ENCODE measurements at regions not wholly inside any gene's neighbourhood (a gene's known extent, or its start where the extent isn't known, plus 50 kb on each side); places are given as distances from the start of the nearest gene placed in this dataset.
"Not testable (repeated sequence)": the region's sequence is repeated elsewhere in the genome, so short reads cannot be mapped to it uniquely, and the experiment has no call there.

DNA sequence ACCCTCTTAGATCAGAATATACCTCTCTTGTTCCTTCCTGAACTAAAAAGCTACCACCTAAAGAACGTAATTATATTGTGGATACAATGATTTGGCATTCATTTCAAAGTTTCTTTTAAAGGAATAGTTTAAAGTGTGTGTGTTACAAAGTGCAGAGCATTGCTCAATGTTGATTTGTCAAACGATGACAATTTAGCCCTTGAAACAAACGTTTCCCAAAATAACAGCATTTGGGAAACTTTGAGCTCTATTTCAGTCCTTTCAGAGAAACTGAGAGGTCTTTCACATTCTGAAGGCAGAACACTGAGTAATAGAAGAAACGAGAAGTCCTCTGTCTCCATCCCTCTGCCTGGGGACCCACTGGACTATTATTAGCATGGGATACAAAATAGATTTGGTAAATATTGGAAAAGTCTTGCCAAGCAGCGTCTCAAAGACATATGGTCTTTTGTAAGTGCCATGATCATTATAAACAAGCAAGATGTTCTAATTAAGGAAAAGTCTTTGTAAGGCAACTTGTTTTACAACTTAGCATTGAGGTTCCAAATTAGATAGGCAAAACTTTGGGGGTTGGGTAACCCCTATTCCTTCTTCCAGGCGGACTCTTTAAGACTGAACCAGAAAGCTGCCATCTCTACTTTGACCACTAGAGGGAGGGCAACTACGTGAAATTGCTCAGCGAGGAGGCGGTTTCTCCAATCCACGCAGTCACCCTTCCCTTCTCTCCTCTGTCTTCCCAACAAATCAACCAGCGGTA is 208.8 kb downstream of the RNF144B start:
- peak; percentile 75 for DNase-seq

DNA sequence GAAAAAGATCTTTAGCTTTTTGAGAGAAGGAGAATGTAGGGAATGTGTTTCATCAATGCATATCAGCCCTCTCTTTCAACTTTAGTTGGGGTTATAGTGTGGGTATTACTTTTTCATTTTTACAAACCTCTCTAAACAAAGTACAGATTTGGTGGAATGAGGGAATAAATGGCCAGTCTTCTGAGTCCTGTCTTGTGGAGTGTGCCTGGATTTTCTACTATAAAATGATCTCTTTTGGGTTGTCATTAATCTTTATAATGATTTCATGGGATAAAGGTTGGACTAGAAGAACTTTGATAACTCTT is 209.3 kb downstream of the RNF144B start:
- DNase-seq = no peak

- DNase-seq = no peak
These were observed 211.6 kb downstream of the RNF144B start for GRCh38 chr6:18598551-18599264.

GRCh38 chr6:18600255-18600654 is 213.1 kb downstream of the RNF144B start:
- DNase-seq = no peak

DNA sequence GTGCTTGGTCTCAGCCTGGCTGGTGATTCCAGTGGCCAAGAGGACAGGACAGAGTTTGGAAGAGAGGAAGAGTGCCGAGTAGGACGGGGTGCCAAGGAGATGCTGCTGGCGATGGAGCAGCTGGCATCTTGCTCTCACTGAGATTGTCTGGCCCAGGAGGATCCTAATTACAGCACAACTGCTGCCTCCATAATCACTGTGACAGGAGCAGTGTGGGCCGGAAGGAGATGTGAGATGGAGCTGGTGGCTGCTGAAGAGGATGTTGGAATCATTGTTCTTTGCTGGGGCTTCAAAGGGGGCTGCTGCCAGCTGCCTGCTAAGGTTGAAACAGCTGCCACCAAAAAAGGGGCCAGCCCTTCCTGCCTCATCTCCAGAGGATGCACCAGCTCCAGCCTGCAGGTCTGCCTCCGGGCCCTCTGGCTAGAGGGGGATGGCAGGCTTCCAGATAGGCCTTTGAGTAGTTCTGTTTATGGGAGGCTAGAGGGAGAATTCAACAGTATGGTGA is 214.4 kb downstream of the RNF144B start:
- peak; percentile 81 for DNase-seq

DNA sequence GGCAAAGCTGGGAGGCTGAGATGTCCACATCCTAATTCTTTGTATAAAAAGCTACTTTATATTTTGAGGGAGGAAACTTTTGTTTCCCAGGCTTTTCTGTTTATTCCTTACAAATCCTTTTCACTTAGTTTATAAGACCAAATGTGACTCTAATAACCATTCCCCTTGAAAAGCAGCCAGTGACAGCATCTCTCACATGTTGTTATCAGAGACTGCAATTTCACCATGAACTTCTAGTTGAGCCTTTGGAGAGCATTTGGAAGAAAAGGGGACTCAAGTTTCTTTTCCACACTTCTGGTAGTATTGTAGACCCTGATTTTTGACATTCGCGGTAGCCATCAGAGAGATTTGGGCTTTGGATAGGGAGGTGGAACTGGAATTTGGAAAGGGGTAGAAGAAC is 215.8 kb downstream of the RNF144B start:
- DNase-seq = no peak

- no peak for DNase-seq
These were observed 216.2 kb downstream of the RNF144B start for GRCh38 chr6:18603361-18603760.

GRCh38 chr6:18605841-18606240 is 218.7 kb downstream of the RNF144B start:
- no peak for DNase-seq

DNA sequence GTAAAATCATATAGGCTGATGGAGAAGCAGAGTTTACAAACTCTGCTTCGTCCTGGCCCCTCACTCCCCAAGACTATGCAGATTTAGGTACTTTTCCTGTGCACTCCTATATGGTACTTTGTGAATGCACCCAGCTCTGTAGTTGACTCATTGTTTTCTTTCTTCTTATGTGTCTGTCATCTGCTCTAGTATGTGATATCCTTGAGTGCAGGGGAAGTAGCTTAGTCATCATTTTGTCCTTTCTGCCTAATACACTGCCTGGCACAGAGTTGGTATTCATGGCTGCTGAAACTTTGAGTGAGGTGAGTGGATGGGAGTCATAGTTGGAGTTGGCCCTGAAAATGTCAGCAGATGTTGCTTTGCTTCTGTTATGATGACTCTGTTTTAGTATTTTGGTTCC is 222.6 kb downstream of the RNF144B start:
- no peak for DNase-seq

GRCh38 chr6:18613319-18613925 is 226.3 kb downstream of the RNF144B start:
- DNase-seq = no peak

GRCh38 chr6:18629571-18629970 is 242.4 kb downstream of the RNF144B start:
- no peak for DNase-seq

- no peak for DNase-seq
These were observed 245.7 kb downstream of the RNF144B start for GRCh38 chr6:18632670-18633410.

DNA sequence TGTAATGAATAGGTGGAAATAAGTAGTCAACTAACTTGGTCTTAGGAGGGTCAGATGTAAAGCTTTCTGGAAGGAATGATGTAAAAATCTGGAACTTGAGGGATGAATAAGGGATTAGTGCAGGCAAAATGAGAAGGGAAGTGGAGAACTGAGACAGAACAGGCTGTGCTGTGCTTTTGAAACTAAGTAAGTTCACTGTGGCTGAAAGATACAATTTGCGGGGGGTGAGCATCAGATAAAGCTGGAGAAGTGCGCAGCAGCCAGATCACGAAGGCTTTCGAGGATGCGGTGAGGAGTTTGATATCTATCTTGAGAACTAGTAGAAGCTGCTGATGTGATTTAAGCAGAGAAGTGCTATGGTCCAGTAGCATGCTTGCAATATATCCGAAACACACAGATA is 247.8 kb downstream of the RNF144B start:
- DNase-seq = no peak

DNA sequence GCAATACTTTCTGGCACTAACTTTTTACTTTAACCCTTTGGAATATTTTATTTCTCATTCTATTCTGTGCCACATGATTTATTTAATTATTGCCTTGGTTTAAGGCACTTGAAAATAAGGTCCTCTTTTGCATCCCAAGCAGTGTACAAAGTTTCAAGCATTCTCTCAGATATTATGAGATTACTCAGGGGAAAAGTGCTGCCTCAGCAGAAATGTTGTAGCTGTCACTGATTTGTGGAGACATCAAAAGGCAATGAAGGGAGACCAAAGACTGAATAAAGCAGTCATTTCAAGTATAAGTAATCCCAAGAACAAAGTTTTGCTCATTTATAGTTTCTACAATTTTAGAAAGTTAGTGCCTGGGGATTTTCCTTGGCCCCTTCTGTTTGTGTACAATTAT is 253.0 kb downstream of the RNF144B start:
- no peak for DNase-seq

DNA sequence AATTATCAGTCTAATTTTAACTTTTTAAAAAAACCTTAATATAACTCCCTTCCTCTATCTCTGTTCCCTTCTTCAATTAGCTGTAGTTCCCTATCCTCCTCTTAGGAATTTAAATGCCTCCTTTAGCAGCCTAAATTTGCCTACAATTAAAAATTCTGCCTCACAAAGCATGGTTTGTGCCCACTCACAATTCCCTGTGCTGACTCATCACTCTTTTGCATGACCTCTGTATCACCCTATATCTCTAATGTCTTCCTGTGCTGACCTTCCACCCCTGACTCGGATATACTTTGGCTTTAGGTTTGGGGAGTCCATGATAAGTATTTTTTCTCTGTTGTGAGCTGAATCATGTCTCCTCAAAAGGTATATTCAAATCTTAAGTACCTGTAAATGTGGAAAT is 253.6 kb downstream of the RNF144B start:
- DNase-seq = no peak

DNA sequence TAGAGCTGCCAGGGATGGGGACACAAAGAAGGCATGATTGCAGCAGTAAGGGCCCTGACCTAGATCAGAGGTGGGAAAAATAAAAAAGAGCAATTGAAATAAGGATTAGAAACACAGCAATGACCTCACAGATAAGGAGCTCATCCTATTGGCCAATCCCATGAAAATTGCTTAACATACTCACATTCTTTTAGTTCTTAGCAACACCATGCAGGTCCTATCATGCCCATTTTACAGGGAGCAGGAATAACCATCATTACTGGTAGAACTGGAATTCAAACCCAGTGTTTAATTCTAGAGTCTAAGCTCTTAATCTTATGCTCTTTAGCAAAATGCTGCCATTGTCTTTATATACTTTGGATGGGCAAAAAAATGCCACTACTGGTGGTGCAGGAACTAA is 267.7 kb downstream of the RNF144B start:
- DNase-seq = no peak

DNA sequence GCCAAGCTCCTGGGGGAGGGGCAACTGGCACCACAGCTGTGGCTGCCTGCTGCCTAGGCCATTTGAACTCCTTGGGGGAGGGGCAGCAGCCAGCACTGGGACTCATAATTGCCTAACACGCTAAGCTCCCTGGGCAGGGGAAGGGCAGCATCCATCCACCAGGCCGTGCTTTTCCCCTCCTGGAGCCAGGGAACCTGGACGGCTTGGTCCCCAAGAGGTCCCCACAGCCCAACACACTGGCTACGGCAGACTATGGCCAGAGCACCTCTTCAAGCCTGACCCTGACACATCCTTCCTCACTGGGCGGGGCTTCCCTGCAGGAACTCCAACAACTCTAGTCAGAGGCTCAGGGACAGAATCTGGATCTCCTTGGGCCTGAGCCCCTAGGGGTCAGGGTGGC is 269.4 kb downstream of the RNF144B start:
- no peak for DNase-seq

GRCh38 chr6:18659994-18660393 is 272.8 kb downstream of the RNF144B start:
- not testable (repeated sequence) for DNase-seq

DNA sequence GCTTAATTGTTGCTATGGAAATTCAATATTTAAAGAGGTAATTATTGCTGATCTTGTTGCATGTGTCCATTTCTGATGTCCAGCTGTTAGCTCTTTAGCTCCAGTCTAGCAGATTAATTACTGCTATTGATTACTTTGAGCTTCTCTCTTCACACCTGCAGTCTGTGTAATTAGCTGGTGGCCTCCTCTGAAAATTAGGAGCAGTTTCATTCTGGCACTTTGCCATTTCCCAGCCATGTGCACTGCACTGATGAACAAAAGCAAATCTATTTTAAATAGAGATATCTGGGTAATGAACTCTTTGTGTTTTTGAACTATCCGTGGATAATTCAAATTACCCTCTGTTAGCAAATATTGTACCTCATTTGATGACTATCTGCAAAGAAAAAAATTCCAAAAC is 275.9 kb downstream of the RNF144B start:
- peak; percentile 29 for DNase-seq

- DNase-seq = no peak
These were observed 277.3 kb downstream of the RNF144B start for GRCh38 chr6:18664401-18664800.

DNA sequence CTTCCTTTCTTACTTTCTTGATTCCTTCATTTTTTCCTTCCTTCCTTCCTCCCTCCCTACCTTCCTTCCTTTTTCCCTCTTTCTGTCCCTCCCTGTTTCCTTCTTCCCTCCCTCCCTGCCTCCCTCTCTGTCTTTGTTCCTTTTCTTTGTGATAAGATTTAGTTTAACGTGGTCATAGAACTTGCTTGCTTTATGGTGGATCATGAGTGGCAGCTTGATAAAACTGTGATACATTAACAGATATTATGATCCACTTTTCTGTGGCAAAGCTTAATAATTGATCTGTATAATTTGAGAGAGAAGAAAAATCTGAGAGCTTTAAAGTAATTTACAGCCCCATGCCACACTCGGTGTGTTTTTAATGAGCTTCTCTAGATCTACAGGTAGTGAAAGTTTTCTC is 280.5 kb downstream of the RNF144B start:
- no peak for DNase-seq

- DNase-seq = no peak
These were observed 281.8 kb downstream of the RNF144B start for GRCh38 chr6:18668994-18669393.

DNA sequence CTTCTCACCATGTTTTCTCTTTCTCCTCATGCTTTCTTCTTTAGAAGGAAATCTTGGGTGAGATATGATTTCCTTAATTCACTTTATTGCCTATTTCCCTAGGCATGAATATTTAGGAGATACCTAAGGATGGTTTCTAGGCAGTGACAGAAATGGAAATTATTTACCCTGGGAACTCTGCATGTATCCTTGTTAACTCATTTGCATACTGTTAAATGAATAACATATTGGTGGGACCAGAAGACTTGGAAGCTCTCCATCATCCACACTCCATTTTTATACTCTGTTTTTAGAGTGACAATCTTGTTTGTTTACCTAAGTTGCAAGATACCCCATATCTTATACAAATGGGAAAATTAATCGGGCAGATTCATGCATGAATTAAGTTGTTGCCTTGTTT is 285.7 kb downstream of the RNF144B start:
- DNase-seq = no peak

DNA sequence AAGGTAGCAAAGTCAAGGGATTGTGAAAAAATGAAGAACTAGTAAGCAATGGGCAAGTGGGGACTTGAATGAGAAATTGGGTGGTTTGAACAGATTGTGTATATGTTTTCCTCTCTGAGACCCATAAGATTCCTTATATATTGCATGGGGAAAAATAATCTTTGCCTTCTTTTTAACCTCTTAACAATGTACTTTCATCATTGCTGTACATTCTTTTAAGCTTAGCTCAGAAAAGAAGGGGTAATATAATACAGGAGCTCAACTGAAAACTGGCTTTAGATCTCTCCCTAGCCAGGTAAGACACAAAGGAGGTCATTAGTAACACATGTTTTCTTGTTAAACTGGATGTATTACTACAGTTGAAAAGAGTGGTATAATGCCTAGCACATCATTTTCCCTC is 287.2 kb downstream of the RNF144B start:
- DNase-seq = no peak
